ENCODE measurements at regions not wholly inside any gene's neighbourhood (a gene's known extent, or its start where the extent isn't known, plus 50 kb on each side); places are given as distances from the start of the nearest gene placed in this dataset.
A peak's percentile ranks its signal among the peaks of the same experiment; 100 is the strongest.
"Not testable (repeated sequence)": the region's sequence is repeated elsewhere in the genome, so short reads cannot be mapped to it uniquely, and the experiment has no call there.

DNA sequence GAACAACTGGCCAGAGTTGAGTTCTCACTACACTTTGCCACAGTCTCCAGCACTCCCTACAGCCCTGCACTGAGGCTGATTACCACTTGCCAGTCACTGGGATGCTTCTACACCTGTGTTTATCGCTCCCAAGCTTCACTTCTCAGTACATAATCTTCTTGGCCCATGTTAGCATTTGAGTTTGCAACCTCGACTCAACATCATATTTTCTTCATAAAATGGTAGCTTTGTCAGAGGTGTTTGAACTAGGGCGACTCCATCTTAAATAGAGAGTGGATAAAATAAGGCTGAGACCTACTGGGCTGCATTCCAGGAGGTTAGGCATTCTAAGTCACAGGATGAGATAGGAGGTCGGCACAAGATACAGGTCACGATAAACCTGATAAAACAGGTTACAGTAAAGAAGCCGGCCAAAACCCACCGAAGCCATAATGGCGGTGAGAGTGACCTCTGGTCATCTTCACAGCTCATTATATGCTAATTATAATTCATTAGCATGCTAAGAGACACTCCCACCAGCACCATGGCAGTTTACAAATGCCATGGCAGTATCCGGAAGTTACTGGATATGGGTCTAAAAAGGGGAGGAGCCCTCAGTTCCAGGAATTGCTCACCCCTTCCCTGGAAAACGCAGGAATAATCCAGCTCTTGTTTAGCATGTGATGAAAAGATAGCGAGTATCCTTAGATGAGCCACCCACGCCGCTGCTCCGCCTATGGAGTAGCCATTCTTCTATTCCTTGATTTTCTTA lies 105.8 kb upstream of the KLF6 start:
- no peak for DNase-seq

DNA sequence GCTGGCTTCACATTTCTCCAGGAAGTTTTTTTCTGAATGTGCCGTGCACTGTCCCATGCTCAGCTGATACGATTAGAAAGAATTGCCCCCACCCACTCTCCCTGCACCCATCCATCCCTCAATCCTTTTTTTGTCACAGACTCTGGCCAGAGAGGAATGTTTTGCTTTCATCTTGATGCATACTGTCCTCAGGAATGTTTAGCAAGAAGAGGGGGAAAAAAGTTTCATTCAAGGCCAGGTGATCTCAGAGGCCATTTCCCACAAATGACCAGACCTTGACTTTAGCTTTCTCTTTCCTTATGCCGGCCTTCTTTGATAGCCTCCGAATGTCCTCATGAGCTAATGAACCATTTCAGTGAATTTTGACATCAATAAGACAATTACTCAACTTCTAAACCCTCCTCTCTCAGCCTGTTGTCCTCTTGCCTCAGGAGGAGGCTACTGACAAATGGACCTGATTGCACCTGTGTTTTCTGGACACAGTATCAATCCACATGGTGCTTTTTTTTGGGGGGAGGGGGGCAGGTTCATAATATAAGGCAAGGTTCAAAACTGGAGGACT lies 105.0 kb upstream of the KLF6 start:
- no peak for DNase-seq

DNA sequence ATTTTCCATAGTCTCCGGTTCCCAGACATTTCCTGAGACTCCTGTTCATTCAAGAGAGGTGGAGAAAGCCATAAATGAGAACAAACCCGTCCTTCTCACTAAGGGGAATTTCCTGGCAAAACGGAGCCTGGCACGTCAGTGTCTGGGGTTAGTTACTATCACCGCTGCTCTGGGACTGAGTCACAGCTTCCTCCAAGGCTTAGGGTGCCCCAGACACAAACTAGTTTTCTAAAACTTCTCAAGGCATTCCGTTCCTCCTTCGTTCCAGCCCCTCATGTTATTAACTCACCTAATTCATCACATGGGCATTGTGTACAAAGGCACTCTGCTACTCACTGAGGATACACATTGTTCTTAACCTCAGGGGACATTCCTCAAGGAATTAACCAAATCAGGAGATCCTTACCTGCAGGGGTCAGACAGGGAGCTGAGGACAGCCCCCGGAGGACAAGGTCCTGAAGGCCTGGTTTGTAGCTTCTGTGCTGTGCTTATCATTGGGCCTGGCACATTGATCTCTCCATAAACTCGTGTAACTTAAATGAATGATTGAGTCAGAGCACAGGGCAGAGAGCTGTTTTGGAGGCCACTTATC lies 103.0 kb upstream of the KLF6 start:
- DNase-seq = peak in 3 of 51 donors; percentile 2 to 6 (median 5)

DNA sequence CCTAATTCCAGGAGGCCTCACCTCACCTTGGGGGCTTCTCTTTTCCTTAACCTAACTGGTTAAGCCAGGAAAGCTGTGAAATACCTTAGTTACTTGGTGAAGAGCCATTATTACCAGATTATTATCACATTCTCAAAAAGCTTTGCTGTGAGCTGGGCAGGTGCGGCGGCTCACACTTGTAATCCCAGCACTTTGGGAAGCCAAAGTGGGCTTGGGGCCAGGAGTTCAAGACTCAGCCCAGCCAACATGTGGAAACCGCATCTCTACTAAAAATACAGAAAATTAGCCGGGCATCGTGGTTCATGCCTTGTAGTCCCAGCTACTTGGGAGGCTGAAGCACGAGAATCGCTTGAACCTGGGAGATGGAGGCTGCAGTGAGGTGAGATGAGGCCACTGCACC lies 102.4 kb upstream of the KLF6 start:
- no peak for DNase-seq

DNA sequence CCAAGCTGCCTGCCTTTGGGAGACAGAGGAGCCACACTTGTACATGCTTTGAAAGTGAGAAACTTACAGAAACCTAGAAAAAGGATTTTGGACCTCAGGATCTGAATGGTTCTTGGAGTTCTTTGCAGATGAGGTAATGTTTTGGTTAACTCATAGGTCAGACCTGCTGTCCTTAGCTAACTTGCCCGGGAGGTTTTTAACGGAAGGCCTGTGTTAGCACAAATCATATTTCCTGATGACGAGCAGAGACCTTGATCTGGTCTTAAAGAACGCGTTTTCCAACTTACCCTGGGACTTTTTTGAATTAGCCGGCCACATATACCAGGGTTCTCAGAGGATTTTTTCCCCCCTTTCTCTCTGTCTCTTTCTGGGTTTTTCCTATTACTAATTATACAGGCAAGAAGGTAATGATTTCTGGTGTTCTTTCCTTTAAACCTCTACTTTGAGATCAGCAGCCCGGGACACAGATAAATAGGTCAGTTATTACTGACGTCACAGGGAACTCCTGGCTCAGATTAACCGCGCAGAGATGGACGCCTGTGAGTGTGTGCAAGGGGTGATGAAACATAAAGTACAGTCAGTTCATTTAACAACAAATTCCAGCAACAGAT lies 101.7 kb upstream of the KLF6 start:
- DNase-seq = no peak

DNA sequence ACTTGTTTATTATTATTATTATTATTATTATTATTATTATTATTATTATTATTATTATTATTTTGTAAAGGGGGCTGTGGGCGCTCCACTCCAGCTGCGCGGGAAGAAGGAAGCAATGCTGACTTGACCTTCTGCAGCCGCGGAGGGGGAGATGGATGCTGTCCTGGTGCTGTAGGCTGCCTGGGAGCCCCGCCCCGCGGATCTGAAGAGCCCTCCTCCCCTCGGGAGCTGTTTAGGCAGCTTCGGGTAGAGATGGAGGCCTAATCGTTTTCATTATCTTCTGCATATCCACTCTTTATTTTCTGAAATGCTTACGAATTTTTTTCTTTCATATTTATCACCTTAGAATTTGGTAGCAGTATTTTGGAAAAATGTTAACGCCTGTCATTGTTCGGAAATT lies 101.2 kb upstream of the KLF6 start:
- DNase-seq = no peak

DNA sequence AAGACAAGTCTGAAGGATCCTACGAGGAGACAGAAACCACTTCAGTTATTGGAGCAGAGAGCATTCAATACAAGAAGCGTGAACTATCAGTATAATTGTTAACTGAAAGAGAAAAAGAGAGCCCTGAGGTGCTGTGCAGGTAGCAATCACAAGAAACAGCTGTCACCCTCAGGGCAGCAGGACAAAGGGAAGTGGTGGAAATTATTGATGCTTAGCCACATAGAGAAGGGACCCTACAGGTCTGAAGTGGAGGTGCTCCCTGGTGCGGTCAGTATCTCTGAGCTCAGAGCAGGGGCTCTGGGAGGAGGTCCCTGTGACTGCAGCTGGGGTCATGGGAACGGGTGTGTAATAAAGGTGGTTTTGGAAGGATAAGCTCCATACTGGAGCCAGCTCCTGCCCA lies 97.8 kb upstream of the KLF6 start:
- DNase-seq = no peak

DNA sequence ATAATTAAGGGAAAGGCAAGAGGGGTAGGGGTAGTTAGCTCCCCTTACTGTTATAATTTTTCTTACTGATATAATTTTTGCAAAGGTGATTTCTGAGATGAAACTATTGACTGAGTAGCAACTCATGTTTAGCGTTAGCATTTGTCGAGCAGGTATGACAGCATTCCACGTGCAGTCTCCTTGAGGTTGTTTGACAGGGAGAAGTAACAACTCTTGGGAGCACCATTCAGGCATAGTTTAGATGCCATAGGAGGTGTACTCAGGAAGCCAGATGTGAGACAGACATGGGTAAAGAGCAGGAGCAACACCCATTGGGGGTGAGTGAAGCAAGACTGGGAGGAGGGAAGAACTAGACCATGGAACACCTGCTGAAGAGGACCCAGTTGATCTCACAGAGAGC lies 96.6 kb upstream of the KLF6 start:
- no peak for DNase-seq

DNA sequence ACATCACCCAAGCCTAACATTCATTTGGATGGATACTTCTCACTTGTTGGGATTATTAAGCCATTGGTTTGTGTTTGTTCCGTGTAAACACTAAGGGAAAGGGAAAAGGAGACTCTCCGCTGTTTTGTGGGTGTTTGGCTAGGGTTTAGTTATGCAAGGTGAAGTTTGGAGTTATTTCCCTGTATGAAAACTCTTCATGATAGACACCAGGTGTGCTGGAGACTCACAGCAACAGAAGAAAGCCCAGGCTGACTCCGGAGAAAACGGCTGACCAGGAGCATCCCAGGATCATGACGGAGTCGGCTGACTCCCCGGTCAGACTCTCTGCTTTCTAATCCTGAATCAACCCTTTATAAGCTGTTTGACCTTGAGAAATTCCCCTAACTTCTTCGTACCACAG lies 94.1 kb upstream of the KLF6 start:
- DNase-seq = no peak

DNA sequence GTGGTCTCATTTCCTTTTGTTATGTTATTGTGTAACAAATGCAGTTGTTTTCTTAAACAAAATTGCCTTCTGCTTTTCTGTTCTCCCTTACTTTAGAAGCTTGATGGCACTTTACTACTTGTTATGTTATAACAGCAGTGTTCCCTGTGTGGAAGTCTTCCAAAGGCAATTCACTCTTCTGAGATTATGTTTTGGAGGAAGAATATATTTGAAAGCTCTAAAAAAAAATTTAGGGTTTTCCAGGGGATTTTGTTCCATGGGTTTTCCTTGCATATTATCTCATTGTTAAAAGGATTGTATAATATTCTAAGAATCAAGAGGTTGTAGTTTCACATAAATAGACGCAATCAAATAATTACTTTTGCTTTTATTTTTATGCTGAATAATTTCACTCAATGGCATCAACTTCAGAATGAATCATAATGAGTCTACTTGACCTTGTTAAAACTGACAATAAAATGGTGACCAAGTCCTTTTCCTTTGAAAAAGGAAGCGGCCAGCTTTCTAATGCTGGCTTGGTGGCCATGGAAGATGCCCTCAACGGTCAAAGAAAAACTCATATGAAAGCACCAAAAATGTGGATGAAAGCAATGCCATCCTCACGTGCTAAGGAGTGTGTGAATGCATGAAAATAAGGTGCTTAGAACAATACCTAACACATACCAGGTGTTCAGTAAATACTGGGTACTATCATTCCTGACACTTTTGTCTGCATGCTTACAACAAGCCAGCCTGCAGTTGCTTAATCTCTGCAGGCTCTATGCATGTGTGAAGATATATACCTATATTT lies 92.4 kb upstream of the KLF6 start:
- no peak for DNase-seq

DNA sequence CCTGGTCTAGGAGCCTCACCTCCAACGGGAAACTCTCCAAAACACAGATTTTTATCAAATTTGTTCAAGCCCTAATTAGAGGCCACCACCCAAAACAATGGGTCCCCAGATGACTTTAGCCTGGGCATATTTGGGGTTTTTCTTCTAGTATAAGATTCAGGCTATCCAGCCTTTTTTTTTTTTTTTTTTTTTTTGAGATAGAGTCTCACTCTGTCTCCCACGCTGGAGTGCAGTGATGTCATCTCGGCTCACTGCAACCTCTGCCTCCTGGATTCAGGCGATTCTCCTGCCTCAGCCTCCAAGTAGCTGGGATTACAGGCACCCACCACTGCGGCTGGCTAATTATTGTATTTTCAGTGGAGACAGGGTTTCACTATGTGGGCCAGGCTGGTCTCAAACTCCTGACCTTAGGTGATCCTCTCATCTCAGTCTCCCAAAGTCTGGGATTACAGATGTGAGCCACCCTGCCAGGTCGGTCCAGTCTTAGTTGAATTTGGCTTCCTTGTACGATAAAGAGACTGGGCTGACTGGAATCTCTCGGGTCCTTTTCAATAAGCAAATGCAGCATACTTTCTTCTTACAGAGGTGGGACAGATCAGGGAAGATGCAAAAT lies 91.4 kb upstream of the KLF6 start:
- DNase-seq = no peak

DNA sequence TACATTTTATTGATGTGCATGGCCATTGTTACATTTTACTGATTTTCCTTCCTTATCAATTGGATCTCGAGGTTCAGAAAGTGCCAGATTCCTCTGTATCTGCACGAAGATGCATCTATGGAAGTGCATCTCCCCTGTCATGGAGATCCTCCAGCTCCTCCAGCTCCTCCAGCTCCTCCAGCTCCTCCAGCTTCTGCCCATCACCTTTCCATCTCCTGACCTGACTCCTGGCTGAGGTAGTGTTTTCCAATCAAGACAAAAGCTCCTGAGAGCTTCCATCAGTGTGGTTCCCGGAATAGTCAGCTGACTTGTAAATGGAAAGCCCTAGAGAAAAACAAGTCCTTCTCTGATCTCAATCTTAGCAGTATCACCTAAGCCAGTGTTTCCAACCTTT lies 90.8 kb upstream of the KLF6 start:
- no peak for DNase-seq

DNA sequence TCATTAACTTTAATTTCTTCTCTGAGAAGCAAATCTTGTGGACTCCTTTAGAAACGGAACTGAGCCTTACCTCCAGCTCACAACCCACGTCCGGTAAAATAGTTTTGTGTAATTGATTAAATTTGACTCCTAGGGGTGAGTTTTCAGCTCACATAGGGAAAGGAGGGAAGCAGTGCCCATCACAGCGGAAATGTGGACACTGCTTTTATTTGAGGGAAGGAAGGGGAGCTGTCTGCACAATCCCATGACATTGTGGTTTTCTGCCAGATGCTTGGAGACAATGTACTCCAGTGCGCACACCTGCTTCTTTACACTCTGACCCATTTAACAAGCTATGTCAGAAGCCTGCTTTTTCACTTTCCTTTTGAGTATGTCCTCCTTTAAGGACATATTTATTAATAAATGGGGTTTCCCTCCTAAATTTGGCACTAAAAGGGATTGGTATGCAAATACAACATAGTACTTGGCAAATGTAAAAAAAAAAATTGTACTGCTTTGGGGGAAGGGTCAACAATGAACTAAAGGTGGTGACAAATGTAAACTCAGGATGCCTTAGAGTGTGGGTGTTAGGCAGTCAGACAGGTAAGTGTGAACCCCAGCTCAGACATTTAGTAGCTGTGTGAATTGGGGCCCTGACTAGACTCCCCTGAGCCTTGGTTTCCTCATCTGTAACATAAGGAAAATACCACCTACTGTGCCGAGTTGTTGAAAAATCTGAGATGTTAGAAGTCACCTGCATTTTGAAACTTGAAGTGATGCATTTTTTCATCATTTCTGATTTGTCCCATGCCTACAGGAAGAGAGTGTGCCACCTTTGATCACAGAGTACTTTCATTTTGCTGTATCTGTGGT lies 90.2 kb upstream of the KLF6 start:
- no peak for DNase-seq

DNA sequence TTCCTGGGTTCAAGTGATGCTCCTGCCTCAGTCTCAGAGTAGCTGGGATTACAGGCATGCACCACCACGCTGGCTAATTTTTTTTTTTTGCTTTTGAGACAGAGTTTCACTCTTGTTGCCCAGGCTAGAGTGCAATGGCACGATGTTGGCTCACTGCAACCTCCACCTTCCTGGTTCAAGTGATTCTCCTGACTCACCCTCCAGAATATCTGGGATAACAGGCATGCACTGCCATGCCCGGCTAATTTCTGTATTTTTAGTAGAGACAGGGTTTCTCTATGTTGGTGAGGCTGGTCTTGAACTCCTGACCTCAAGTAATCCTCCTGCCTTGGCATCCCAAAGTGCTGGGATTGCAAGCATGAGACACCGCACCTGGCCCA lies 89.6 kb upstream of the KLF6 start:
- DNase-seq = not testable (repeated sequence)

DNA sequence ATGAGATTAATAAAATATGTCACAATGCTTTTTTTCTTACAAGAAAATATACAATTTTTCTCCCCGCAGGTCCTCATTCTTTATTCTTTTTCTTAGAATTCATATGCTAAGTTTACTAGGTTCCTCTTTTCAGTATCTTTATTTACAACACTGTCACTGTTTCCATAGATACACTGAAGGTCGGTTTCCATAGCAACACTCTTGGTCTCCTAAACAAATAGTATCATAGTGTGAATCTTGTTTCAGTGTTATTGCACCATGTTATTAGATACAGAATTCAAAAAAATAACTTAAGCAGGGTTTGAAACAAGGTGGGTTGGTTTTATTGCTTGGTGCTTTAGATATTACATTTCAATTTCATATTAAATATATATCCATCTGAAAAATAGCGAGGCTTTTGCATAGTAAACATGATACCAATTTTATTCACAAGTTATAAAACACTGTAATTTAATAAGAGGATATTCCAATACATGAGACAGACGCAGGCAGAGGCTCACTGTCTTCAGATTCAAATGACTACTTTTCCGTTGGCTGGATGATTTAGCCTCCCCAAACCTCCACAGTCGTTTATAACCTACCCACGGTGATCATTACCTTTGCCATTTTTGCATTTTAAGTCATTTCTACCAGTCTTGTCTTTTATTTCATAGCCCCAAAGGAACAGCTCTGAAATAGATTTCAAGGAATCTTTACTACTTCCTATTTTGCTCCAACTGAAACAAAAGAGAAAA lies 88.9 kb upstream of the KLF6 start:
- DNase-seq = no peak

DNA sequence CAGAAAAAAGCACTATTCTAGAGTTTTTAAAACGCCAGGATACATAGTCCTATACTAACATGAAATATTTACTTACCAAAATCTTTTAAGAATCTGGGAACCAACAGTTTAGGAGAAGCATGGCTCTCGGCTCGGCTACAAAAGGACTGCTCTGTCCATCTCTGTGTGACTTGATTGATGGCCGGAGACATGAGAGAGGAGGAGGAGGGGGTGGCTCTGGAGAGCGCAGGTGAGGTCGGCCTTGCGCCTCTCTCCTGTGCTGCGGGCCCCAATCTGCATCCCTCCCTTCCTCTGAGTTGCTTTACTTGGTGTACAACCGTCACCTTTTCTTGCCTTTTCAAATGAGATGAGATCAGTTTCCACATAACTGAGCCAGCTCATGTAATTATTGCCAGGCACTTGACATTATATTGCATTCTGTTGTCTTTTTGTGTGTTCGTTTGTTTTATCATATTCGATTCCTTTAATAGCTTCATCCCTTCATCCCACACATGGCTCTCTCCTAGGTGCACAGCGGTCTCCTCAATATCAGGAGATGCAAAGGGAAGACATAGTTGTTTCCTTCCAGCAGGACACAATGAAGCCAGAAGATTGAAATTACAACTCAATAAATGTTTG lies 87.8 kb upstream of the KLF6 start:
- no peak for DNase-seq

DNA sequence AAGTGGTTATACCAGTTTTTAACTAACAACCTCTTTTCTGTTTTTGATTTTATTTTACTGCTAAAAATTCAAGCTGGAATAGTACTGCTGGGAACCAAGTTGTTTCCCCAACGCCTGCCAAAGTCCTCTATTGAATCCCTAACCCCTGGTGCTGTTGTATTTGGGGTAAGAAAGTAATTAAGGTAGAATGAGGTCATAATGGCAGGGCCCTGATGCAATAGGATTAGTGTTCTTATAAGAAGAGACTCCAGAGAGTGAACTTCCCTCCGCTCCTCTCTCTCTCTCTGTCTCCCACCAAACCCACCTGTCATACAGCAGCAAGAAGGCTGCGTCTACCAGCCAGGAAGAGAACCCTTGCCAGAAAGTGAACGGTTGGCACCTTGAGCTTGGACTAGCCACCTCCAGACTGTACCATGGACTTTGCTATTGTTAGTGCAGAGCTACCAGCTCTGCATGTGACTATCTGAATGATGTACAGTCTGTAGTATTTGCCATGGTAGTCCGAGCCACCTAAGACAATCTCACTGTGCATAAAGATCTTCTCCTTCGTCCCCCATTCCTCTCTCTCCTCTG lies 86.5 kb upstream of the KLF6 start:
- DNase-seq = no peak

DNA sequence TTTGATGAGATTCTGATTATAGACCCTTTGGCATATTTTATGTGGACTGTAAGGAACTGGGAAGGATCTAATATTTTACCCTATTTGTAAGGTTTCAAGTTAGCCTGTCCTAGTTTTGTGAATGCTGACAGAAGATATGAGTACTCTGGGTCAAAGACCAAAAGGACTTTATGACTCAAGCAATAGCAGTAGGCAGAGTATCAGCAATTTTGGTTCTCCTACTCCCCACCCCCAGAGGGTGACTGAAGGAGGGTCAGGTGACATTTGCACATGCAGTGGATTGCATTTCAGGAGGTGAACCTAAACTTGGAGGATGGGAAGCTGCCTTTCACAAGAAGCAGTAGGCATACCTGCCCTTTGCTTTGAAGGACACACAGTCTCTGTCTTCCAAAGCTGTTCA lies 84.0 kb upstream of the KLF6 start:
- no peak for DNase-seq

DNA sequence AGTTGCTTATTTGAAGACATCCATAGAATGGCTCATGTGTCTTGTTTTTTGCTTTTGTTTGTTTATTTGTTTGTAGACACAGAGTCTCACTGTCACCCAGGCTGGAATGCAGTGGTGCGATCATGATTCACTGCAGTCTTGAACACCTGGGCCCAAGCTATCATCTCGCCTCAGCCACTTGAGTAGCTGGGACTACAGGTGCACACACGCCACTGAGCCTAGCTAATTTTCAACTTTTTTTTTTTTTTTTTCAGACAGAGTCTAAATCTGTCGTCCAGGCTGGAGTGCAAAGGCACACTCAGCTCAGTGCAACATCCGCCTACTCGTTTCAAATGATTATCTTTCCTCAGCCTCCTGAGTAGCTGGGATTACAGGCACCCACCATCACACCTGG lies 83.3 kb upstream of the KLF6 start:
- no peak for DNase-seq
